ENCODE measurements at regions not wholly inside any gene's neighbourhood (a gene's known extent, or its start where the extent isn't known, plus 50 kb on each side); places are given as distances from the start of the nearest gene placed in this dataset.

GRCh38 chr2:17388798-17389197 is 129.4 kb downstream of the RAD51AP2 start:
- no peaks in the 10 kb centered on the region for H3K4me1 ChIP-seq

GRCh38 chr2:17387591-17387990 is 130.6 kb downstream of the RAD51AP2 start:
- no peak overlapping the region for H3K27ac ChIP-seq
- H3K27me3 ChIP-seq: no peaks in the 10 kb centered on the region
- TF ChIP-seq CTCF (IDR thresholded peaks at IDR 0.05) (no peak), POLR2A (IDR thresholded peaks at IDR 0.05) (no peak), POLR2AphosphoS5 (IDR thresholded peaks at IDR 0.05) (no peak)
- intact Hi-C loops (cut with DNase I; ENCODE audit: low total_unique reads): no loop called here
- no peaks in the 10 kb centered on the region for H3K36me3 ChIP-seq
- H3K4me3 ChIP-seq: no peak overlapping the region
- no peaks in the 10 kb centered on the region for H3K9me3 ChIP-seq
- DNase-seq (ENCODE audit: low spot score in 2 of 2): no peak
- no peaks in the 10 kb centered on the region for H3K4me1 ChIP-seq

More at GRCh38 chr2:17388798-17389197, 129.4 kb downstream of the RAD51AP2 start:
- Histone ChIP-seq H3K4me3 (no peak overlapping the region), H3K36me3 (no peaks in the 10 kb centered on the region), H3K27me3 (no peaks in the 10 kb centered on the region), H3K27ac (no peak overlapping the region), H3K9me3 (no peaks in the 10 kb centered on the region)
- intact Hi-C loops (cut with DNase I; ENCODE audit: low total_unique reads): no loop called here
- TF ChIP-seq CTCF (IDR thresholded peaks at IDR 0.05): no peak
- TF ChIP-seq POLR2A (IDR thresholded peaks at IDR 0.05): no peak
- no peak for TF ChIP-seq POLR2AphosphoS5 (IDR thresholded peaks at IDR 0.05)
- no peak for DNase-seq (ENCODE audit: low spot score in 2 of 2)

GRCh38 chr2:17386771-17387170 is 131.5 kb downstream of the RAD51AP2 start:
- intact Hi-C loops (cut with DNase I; ENCODE audit: low total_unique reads): no loop called here
- H3K4me3 ChIP-seq: no peak overlapping the region
- no peak overlapping the region for H3K27ac ChIP-seq
- TF ChIP-seq POLR2A (IDR thresholded peaks at IDR 0.05) (no peak), POLR2AphosphoS5 (IDR thresholded peaks at IDR 0.05) (no peak), CTCF (IDR thresholded peaks at IDR 0.05) (no peak)
- no peaks in the 10 kb centered on the region for H3K36me3 ChIP-seq
- no peaks in the 10 kb centered on the region for H3K4me1 ChIP-seq
- H3K9me3 ChIP-seq: no peaks in the 10 kb centered on the region
- H3K27me3 ChIP-seq: no peaks in the 10 kb centered on the region
- DNase-seq (ENCODE audit: low spot score in 2 of 2): no peak

- intact Hi-C loops (cut with DNase I; ENCODE audit: low total_unique reads): no loop called here
- Histone ChIP-seq H3K36me3 (no peaks in the 10 kb centered on the region), H3K4me3 (no peak overlapping the region), H3K27ac (no peak overlapping the region), H3K27me3 (no peaks in the 10 kb centered on the region), H3K4me1 (no peaks in the 10 kb centered on the region), H3K9me3 (no peaks in the 10 kb centered on the region)
- TF ChIP-seq CTCF (IDR thresholded peaks at IDR 0.05) (no peak), POLR2A (IDR thresholded peaks at IDR 0.05) (no peak), POLR2AphosphoS5 (IDR thresholded peaks at IDR 0.05) (no peak)
- DNase-seq (ENCODE audit: low spot score in 2 of 2): no peak
Measured at GRCh38 chr2:17380003-17380402, 138.2 kb downstream of the RAD51AP2 start.

GRCh38 chr2:17375262-17375661 is 143.0 kb downstream of the RAD51AP2 start:
- DNase-seq (ENCODE audit: low spot score in 2 of 2): no peak
- intact Hi-C loops (cut with DNase I; ENCODE audit: low total_unique reads): no loop called here
- no peaks in the 10 kb centered on the region for H3K27me3 ChIP-seq
- H3K4me1 ChIP-seq: no peaks in the 10 kb centered on the region
- no peaks in the 10 kb centered on the region for H3K9me3 ChIP-seq
- no peak overlapping the region for H3K4me3 ChIP-seq
- no peaks in the 10 kb centered on the region for H3K36me3 ChIP-seq
- no peak overlapping the region for H3K27ac ChIP-seq
- TF ChIP-seq POLR2A (IDR thresholded peaks at IDR 0.05) (no peak), CTCF (IDR thresholded peaks at IDR 0.05) (no peak), POLR2AphosphoS5 (IDR thresholded peaks at IDR 0.05) (no peak)
